Stimulated activated CD4-positive, alpha-beta T cell treated with anti-CD3 and anti-CD28 coated beads, Interleukin-15, amount 100 ng/mL, for 24 hours (primary cell): ENCODE measurements at regions not wholly inside any gene's neighbourhood (a gene's known extent, or its start where the extent isn't known, plus 50 kb on each side); places are given as distances from the start of the nearest gene placed in this dataset.
"Not testable (repeated sequence)": the region's sequence is repeated elsewhere in the genome, so short reads cannot be mapped to it uniquely, and the experiment has no call there.

Source experiments
- DNase-seq: peaks from one replicate; pipeline ENCODE4 v3.0.0-alpha.2; 2020

GRCh38 chr2:8430628-8431027 is 251.2 kb upstream of the ID2 start:
- no peak for DNase-seq

- DNase-seq, result no peak
These were observed 250.3 kb upstream of the ID2 start for GRCh38 chr2:8431446-8432125.

- DNase-seq, result no peak
These were observed 249.0 kb upstream of the ID2 start for GRCh38 chr2:8432706-8433336.

GRCh38 chr2:8433390-8433789 is 248.5 kb upstream of the ID2 start:
- DNase-seq, result no peak

- DNase-seq, result no peak
These were observed 246.2 kb upstream of the ID2 start for GRCh38 chr2:8435608-8436007.

- DNase-seq, result no peak
These were observed 245.3 kb upstream of the ID2 start for GRCh38 chr2:8436585-8436984.

GRCh38 chr2:8437228-8437948 is 244.5 kb upstream of the ID2 start:
- no peak for DNase-seq

- DNase-seq, result no peak
These were observed 243.9 kb upstream of the ID2 start for GRCh38 chr2:8437949-8438400.

GRCh38 chr2:8438476-8438875 is 243.4 kb upstream of the ID2 start:
- DNase-seq, result no peak

- no peak for DNase-seq
These were observed 242.9 kb upstream of the ID2 start for GRCh38 chr2:8438996-8439395.

- DNase-seq, result no peak
These were observed 241.7 kb upstream of the ID2 start for GRCh38 chr2:8440029-8440778.

GRCh38 chr2:8441371-8441770 is 240.5 kb upstream of the ID2 start:
- DNase-seq, result no peak

GRCh38 chr2:8441986-8442385 is 239.9 kb upstream of the ID2 start:
- DNase-seq, result no peak

- no peak for DNase-seq
These were observed 238.9 kb upstream of the ID2 start for GRCh38 chr2:8442833-8443486.

- no peak for DNase-seq
These were observed 236.3 kb upstream of the ID2 start for GRCh38 chr2:8445580-8445979.

GRCh38 chr2:8446751-8447150 is 235.1 kb upstream of the ID2 start:
- not testable (repeated sequence) for DNase-seq

- no peak for DNase-seq
These were observed 234.1 kb upstream of the ID2 start for GRCh38 chr2:8447610-8448221.

GRCh38 chr2:8448824-8449556 is 232.9 kb upstream of the ID2 start:
- DNase-seq, result no peak

- no peak for DNase-seq
These were observed 230.6 kb upstream of the ID2 start for GRCh38 chr2:8451273-8451672.

GRCh38 chr2:8452296-8452695 is 229.6 kb upstream of the ID2 start:
- DNase-seq, result no peak
